ENCODE measurements at regions not wholly inside any gene's neighbourhood (a gene's known extent, or its start where the extent isn't known, plus 50 kb on each side); places are given as distances from the start of the nearest gene placed in this dataset.

DNA sequence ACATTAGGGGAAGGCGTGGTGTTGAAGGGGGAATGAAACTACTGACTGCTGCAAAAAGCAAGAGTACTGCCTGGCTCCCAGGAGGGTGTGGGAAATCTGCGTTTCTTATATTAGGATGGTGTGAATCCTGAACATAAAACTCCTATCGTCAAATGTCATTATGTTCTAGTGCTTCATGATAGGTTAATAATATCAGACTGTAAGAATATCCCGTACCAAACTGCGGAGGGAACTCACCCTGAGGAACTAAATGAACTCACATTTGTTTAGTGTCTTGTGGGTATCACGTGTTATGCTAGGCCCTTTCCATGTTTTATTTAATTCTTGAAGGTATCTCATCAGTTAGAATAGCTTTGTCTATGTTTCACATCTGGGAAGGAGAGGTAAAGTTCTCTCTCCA lies 610.7 kb downstream of the QKI start:
- TF ChIP-seq, protein P1, sequence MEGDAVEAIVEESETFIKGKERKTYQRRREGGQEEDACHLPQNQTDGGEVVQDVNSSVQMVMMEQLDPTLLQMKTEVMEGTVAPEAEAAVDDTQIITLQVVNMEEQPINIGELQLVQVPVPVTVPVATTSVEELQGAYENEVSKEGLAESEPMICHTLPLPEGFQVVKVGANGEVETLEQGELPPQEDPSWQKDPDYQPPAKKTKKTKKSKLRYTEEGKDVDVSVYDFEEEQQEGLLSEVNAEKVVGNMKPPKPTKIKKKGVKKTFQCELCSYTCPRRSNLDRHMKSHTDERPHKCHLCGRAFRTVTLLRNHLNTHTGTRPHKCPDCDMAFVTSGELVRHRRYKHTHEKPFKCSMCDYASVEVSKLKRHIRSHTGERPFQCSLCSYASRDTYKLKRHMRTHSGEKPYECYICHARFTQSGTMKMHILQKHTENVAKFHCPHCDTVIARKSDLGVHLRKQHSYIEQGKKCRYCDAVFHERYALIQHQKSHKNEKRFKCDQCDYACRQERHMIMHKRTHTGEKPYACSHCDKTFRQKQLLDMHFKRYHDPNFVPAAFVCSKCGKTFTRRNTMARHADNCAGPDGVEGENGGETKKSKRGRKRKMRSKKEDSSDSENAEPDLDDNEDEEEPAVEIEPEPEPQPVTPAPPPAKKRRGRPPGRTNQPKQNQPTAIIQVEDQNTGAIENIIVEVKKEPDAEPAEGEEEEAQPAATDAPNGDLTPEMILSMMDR (IDR thresholded peaks at IDR 0.05) = no peak
- TF ChIP-seq EP300 (IDR thresholded peaks at IDR 0.05) (no peak), POLR2AphosphoS5 (IDR thresholded peaks at IDR 0.05) (no peak)
